Liver (tissue), 8 donors: ENCODE measurements at regions not wholly inside any gene's neighbourhood (a gene's known extent, or its start where the extent isn't known, plus 50 kb on each side); places are given as distances from the start of the nearest gene placed in this dataset.

Experiments used
- DNase-seq: peaks from one replicate; pipeline ENCODE4 v3.0.0-alpha.2; 2017; ENCODE audit warnings: low spot score
- H3K27ac ChIP-seq, 2 donors: one replicate each; pipeline ENCODE4 v1.7.0; 2013; ENCODE audit warnings: inconsistent platforms in 2 of 2, low read length in 2 of 2, control low read depth in 1 of 2, low read depth in 1 of 2, mild to moderate bottlenecking in 1 of 2
- H3K27me3 ChIP-seq, 4 donors: one replicate each; pipeline versions ENCODE4 v1.6.1 to v1.7.0; 2013; ENCODE audit warnings: low read length in 3 of 4, inconsistent platforms in 1 of 4, mild to moderate bottlenecking in 1 of 4, moderate library complexity in 1 of 4; ENCODE audit not compliant: control insufficient read depth in 4 of 4, insufficient read depth in 4 of 4
- H3K36me3 ChIP-seq, 4 donors: one replicate each; pipeline versions ENCODE4 v1.6.1 to v1.7.0; 2013; ENCODE audit warnings: low read length in 3 of 4, mild to moderate bottlenecking in 3 of 4, low read depth in 1 of 4, moderate library complexity in 1 of 4; ENCODE audit not compliant: control insufficient read depth in 4 of 4, insufficient read depth in 3 of 4
- H3K4me1 ChIP-seq, 4 donors: one replicate each; pipeline versions ENCODE4 v1.6.1 to v1.7.0; 2013; ENCODE audit warnings: low read length in 3 of 4, mild to moderate bottlenecking in 3 of 4, moderate library complexity in 1 of 4; ENCODE audit not compliant: control insufficient read depth in 4 of 4, insufficient read depth in 4 of 4
- H3K4me3 ChIP-seq, 3 donors: one replicate each; pipeline versions ENCODE4 v1.6.1 to v1.7.0; 2013; ENCODE audit warnings: low read length in 3 of 3, control low read depth in 1 of 3, low read depth in 1 of 3, mild to moderate bottlenecking in 1 of 3
- H3K9ac ChIP-seq, 2 donors: one replicate each; pipeline ENCODE4 v1.7.0; 2013; ENCODE audit warnings: low read length in 2 of 2, mild to moderate bottlenecking in 2 of 2, moderate library complexity in 2 of 2, control low read depth in 1 of 2, low read depth in 1 of 2
- H3K9me3 ChIP-seq, 4 donors: one replicate each; pipeline versions ENCODE4 v1.6.1 to v1.7.0; 2013; ENCODE audit warnings: low read length in 3 of 4; ENCODE audit not compliant: control insufficient read depth in 4 of 4
- ATF3 ChIP-seq: IDR thresholded peaks from 2 replicates; pipeline ENCODE4 v1.6.1; 2016; ENCODE audit warnings: antibody characterized with exemption
- CTCF ChIP-seq: fragments of 150-350 bp; IDR thresholded peaks from 2 replicates; pipeline ENCODE4 v1.5.1; 2017; ENCODE audit warnings: improper control_type of control experiment, low read depth, low read length; ENCODE audit not compliant: missing input control
- EGR1 ChIP-seq, 2 donors: IDR thresholded peaks; 2 replicates each; pipeline ENCODE4 v1.6.1; 2016 to 2018; ENCODE audit warnings: antibody characterized with exemption in 2 of 2, low read depth in 2 of 2
- FOXA1 ChIP-seq: IDR thresholded peaks from 2 replicates; pipeline ENCODE4 v1.6.1; 2016; ENCODE audit warnings: antibody characterized with exemption
- FOXA2 ChIP-seq: IDR thresholded peaks from 2 replicates; pipeline ENCODE4 v1.6.1; 2016; ENCODE audit warnings: antibody characterized with exemption
- GABPA ChIP-seq, 2 donors: IDR thresholded peaks in 1 of 2; conservative IDR thresholded peaks in 1 of 2; 2 replicates each; pipeline ENCODE4 v1.6.1; 2016; ENCODE audit warnings: antibody characterized with exemption in 2 of 2, mild to moderate bottlenecking in 1 of 2, moderate library complexity in 1 of 2
- HNF4A ChIP-seq, 2 donors: conservative IDR thresholded peaks; 2 replicates each; pipeline ENCODE4 v1.6.1; 2016; ENCODE audit warnings: antibody characterized with exemption in 2 of 2, mild to moderate bottlenecking in 2 of 2
- HNF4G ChIP-seq: IDR thresholded peaks from 2 replicates; pipeline ENCODE4 v1.6.1; 2016; ENCODE audit warnings: antibody characterized with exemption
- MAX ChIP-seq: IDR thresholded peaks from 2 replicates; pipeline ENCODE4 v1.6.1; 2016; ENCODE audit warnings: antibody characterized with exemption
- NR2F2 ChIP-seq: IDR thresholded peaks from 2 replicates; pipeline ENCODE4 v1.6.1; 2016; ENCODE audit warnings: antibody characterized with exemption
- RAD21 ChIP-seq, 2 donors: IDR thresholded peaks; 2 replicates each; pipeline ENCODE4 v1.6.1; 2016; ENCODE audit warnings: antibody characterized with exemption in 2 of 2, mild to moderate bottlenecking in 2 of 2
- RXRA ChIP-seq, 2 donors: IDR thresholded peaks; 2 replicates each; pipeline ENCODE4 v1.6.1; 2017 to 2018; ENCODE audit warnings: antibody characterized with exemption in 2 of 2, mild to moderate bottlenecking in 1 of 2
- SP1 ChIP-seq: IDR thresholded peaks from 2 replicates; pipeline ENCODE4 v1.6.1; 2018; ENCODE audit warnings: antibody characterized with exemption, mild to moderate bottlenecking
- TAF1 ChIP-seq: conservative IDR thresholded peaks from 2 replicates; pipeline ENCODE4 v1.6.1; 2016; ENCODE audit warnings: antibody characterized with exemption, mild to moderate bottlenecking
- YY1 ChIP-seq: IDR thresholded peaks from 2 replicates; pipeline ENCODE4 v1.6.1; 2016; ENCODE audit warnings: antibody characterized with exemption, mild to moderate bottlenecking
- ZBTB33 ChIP-seq: IDR thresholded peaks from 2 replicates; pipeline ENCODE4 v1.6.1; 2016; ENCODE audit warnings: antibody characterized with exemption
- WGBS: extraction: QIAGEN DNeasy Blood & Tissue Kit; methylation state at CpG from one replicate; pipeline ENCODE4 v1.1.7; 2013; 5-methylcytosine and 5-hydroxymethylcytosine counted together
- donor health status: healthy.
- donor health status: healthy.
- donor health status: healthy.
- donor health status: healthy.
- donor health status: healthy.

- TF ChIP-seq RAD21 (IDR thresholded peaks at IDR 0.05) = no peak
These were observed 368.1 kb downstream of the ZPLD1 start (continued) for GRCh38 chr3:102802819-102803420.

- Histone ChIP-seq H3K27me3 (no peaks in the 10 kb centered on the region), H3K9ac (no peak overlapping the region), H3K4me3 (no peak overlapping the region), H3K36me3 (no peaks in the 10 kb centered on the region), H3K9me3 (no peaks in the 10 kb centered on the region), H3K27ac (no peak overlapping the region), H3K4me1 (no peaks in the 10 kb centered on the region)
- WGBS = 80% methylated on average over 1 of the region's 1 CpG
- TF ChIP-seq CTCF = no peak
- TF ChIP-seq FOXA2 = no peak
- no peak for TF ChIP-seq RAD21 (IDR thresholded peaks at IDR 0.05)
- no peak for TF ChIP-seq ZBTB33
- no peak for TF ChIP-seq TAF1
- TF ChIP-seq GABPA (IDR thresholded peaks at IDR 0.05 in 1 of 2, conservative IDR thresholded peaks at IDR 0.05 in 1 of 2) = no peak
- TF ChIP-seq RXRA (IDR thresholded peaks at IDR 0.05) = no peak
- no peak for TF ChIP-seq MAX
- no peak for TF ChIP-seq HNF4A (conservative IDR thresholded peaks at IDR 0.05)
- no peak for TF ChIP-seq HNF4G
- TF ChIP-seq SP1 = no peak
- no peak for TF ChIP-seq FOXA1
- no peak for TF ChIP-seq YY1
- TF ChIP-seq ATF3 = no peak
- no peak for TF ChIP-seq EGR1 (IDR thresholded peaks at IDR 0.05; ENCODE audit: low read depth in 2 of 2)
- TF ChIP-seq NR2F2 = no peak
- DNase-seq = no peak
These were observed 376.1 kb downstream of the ZPLD1 start for GRCh38 chr3:102810937-102811336.

GRCh38 chr3:102826636-102827035 is 391.8 kb downstream of the ZPLD1 start:
- no peak for DNase-seq
- 79% methylated on average over 3 of the region's 3 CpGs for WGBS
- no peak for TF ChIP-seq CTCF
- no peak for TF ChIP-seq RXRA (IDR thresholded peaks at IDR 0.05)
- no peak for TF ChIP-seq ATF3
- TF ChIP-seq NR2F2 = no peak
- no peak for TF ChIP-seq YY1
- TF ChIP-seq FOXA2 = no peak
- TF ChIP-seq EGR1 (IDR thresholded peaks at IDR 0.05; ENCODE audit: low read depth in 2 of 2) = no peak
- no peak for TF ChIP-seq HNF4A (conservative IDR thresholded peaks at IDR 0.05)
- TF ChIP-seq HNF4G = no peak
- no peak for TF ChIP-seq GABPA (IDR thresholded peaks at IDR 0.05 in 1 of 2, conservative IDR thresholded peaks at IDR 0.05 in 1 of 2)
- no peak for TF ChIP-seq ZBTB33

More at GRCh38 chr3:102826636-102827035, 391.8 kb downstream of the ZPLD1 start:
- H3K36me3 ChIP-seq = no peaks in the 10 kb centered on the region
- no peaks in the 10 kb centered on the region for H3K27me3 ChIP-seq
- no peak overlapping the region for H3K27ac ChIP-seq
- H3K9ac ChIP-seq = no peak overlapping the region
- no peaks in the 10 kb centered on the region for H3K9me3 ChIP-seq
- H3K4me3 ChIP-seq = no peak overlapping the region
- H3K4me1 ChIP-seq = no peaks in the 10 kb centered on the region
